Ascending aorta (tissue), 2 donors: ENCODE measurements at regions not wholly inside any gene's neighbourhood (a gene's known extent, or its start where the extent isn't known, plus 50 kb on each side); places are given as distances from the start of the nearest gene placed in this dataset.

ENCODE experiments used
- DNase-seq, 2 donors: peaks; one replicate each; pipeline ENCODE4 v3.0.0-alpha.2; 2019; ENCODE audit warnings: low spot score in 2 of 2
- H3K27ac ChIP-seq, 2 donors: fragments of 200-600 bp; sonication (generic); one replicate each; pipeline ENCODE4 v1.5.1; 2016 to 2017; ENCODE audit warnings: mild to moderate bottlenecking in 1 of 2
- H3K27me3 ChIP-seq: fragments of 200-600 bp; sonication (generic); one replicate; pipeline ENCODE4 v1.5.1; 2017
- H3K36me3 ChIP-seq, 2 donors: fragments of 200-600 bp; sonication (generic); one replicate each; pipeline ENCODE4 v1.5.1; 2016
- H3K4me1 ChIP-seq, 2 donors: fragments of 200-600 bp; sonication (generic); one replicate each; pipeline ENCODE4 v1.5.1; 2016 to 2017; ENCODE audit warnings: mild to moderate bottlenecking in 1 of 2
- H3K4me3 ChIP-seq, 2 donors: fragments of 200-600 bp; sonication (generic); one replicate each; pipeline ENCODE4 v1.5.1; 2016 to 2017; ENCODE audit warnings: mild to moderate bottlenecking in 1 of 2
- H3K9me3 ChIP-seq, 2 donors: fragments of 200-600 bp; sonication (generic); one replicate each; pipeline ENCODE4 v1.5.1; 2016
- intact Hi-C: fragments of 100-400 bp; cut with DNase I; formaldehyde crosslinking; loops from one replicate; pipeline ENCODE4 v1.15.1; 2023
- TF ChIP-seq, protein P1 (sequence below), 3 experiments: fragments of 200-600 bp in 2 of 3; fragments of 450-650 bp in 1 of 3; sonication (generic) in 2 of 3; IDR thresholded peaks; one replicate each; pipeline ENCODE4 v1.5.1; 2016 to 2019; ENCODE audit warnings: antibody characterized with exemption in 3 of 3, mild to moderate bottlenecking in 1 of 3, moderate library complexity in 1 of 3

GRCh38 chr1:83512373-83513193, 486.3 kb downstream of the TTLL7 start:
- Histone ChIP-seq H3K36me3 (no peaks in the 10 kb centered on the region), H3K4me3 (no peak overlapping the region), H3K9me3 (no peaks in the 10 kb centered on the region), H3K4me1 (peaks cover 0 to 13% of the 10 kb centered on the region in 2 donors), H3K27me3 (no peaks in the 10 kb centered on the region), H3K27ac (no peak overlapping the region)
- intact Hi-C loops = no loop called here
- DNase-seq = no peak
- TF ChIP-seq, protein P1, sequence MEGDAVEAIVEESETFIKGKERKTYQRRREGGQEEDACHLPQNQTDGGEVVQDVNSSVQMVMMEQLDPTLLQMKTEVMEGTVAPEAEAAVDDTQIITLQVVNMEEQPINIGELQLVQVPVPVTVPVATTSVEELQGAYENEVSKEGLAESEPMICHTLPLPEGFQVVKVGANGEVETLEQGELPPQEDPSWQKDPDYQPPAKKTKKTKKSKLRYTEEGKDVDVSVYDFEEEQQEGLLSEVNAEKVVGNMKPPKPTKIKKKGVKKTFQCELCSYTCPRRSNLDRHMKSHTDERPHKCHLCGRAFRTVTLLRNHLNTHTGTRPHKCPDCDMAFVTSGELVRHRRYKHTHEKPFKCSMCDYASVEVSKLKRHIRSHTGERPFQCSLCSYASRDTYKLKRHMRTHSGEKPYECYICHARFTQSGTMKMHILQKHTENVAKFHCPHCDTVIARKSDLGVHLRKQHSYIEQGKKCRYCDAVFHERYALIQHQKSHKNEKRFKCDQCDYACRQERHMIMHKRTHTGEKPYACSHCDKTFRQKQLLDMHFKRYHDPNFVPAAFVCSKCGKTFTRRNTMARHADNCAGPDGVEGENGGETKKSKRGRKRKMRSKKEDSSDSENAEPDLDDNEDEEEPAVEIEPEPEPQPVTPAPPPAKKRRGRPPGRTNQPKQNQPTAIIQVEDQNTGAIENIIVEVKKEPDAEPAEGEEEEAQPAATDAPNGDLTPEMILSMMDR (IDR thresholded peaks at IDR 0.05) = no peak

- no peak for DNase-seq
- TF ChIP-seq, protein P1 (IDR thresholded peaks at IDR 0.05) = no peak
- no peak overlapping the region for H3K4me3 ChIP-seq
- H3K4me1 ChIP-seq = peaks cover 0 to 13% of the 10 kb centered on the region in 2 donors
- H3K36me3 ChIP-seq = no peaks in the 10 kb centered on the region
- no peaks in the 10 kb centered on the region for H3K27me3 ChIP-seq
- no peaks in the 10 kb centered on the region for H3K9me3 ChIP-seq
- no peak overlapping the region for H3K27ac ChIP-seq
- intact Hi-C loops = no loop called here
These were observed 487.7 kb downstream of the TTLL7 start for GRCh38 chr1:83511146-83511726.

- Histone ChIP-seq H3K4me1 (peaks cover 0 to 13% of the 10 kb centered on the region in 2 donors), H3K9me3 (no peaks in the 10 kb centered on the region), H3K36me3 (no peaks in the 10 kb centered on the region), H3K27ac (peak overlapping the region; percentile 58 to 64), H3K4me3 (peak overlapping the region in 1 of 2 donors; percentile 1), H3K27me3 (no peaks in the 10 kb centered on the region)
- intact Hi-C loops = no loop called here
- TF ChIP-seq, protein P1 (IDR thresholded peaks at IDR 0.05) = no peak
- DNase-seq = no peak
These were observed 489.6 kb downstream of the TTLL7 start for GRCh38 chr1:83509301-83509781.

DNA sequence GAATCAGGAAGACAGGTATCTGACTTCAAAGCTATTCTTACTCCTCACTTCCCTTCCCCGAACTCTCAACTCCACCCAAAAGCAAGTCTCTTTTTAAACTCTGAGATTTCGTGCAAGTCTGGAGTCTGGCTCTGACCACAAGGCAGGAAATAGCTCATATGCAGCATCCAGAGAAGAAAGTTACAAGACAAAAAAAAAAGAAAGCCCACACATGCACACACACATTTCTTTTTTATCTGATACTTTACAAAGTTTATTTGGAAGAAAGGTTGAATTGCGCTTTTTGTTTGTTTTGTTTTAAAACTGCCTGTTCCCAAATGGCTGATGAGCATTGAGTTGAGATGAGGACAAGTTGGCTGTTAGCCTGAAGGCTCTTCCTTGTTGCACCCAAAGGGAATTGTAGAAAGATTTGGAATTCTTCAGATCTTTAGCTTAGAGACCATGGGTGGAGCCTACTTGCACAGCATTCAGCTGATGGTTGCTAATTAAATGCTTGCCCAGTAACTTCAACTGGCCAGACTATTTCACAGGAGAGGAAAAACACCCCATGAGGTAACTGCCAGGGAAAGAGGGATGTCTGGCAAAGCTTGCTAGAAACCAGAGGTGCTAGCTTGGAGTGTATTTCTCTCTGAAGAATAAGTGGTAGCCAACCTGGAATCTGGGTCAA, 490.3 kb downstream of the TTLL7 start:
- no peak for DNase-seq
- H3K27ac ChIP-seq = peak overlapping the region; percentile 58 to 64
- H3K36me3 ChIP-seq = no peaks in the 10 kb centered on the region
- no peaks in the 10 kb centered on the region for H3K27me3 ChIP-seq
- H3K9me3 ChIP-seq = no peaks in the 10 kb centered on the region
- H3K4me1 ChIP-seq = peaks cover 0 to 13% of the 10 kb centered on the region in 2 donors
- peak overlapping the region in 1 of 2 donors; percentile 1 for H3K4me3 ChIP-seq
- intact Hi-C loops = no loop called here
- TF ChIP-seq, protein P1 (IDR thresholded peaks at IDR 0.05) = no peak

DNA sequence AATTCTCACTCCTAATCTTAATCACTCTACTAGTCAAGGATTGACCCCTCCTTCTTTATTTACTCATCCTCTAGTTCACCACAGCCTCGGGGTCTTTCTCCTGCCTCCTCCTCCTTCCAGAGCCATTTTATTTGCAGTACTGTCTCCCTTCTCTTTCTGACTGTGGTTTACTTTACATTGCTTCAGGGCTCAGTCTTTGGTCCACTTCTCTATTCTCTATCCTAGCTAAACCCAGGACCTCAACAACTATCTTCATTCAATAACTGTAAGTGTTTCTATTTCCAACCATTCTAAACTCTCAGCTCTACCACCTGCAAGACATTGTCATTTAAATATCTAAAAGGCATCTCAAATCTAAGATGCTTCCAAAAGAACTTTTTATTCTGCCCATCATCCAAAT, 493.8 kb downstream of the TTLL7 start:
- H3K9me3 ChIP-seq = no peaks in the 10 kb centered on the region
- TF ChIP-seq, protein P1 (IDR thresholded peaks at IDR 0.05) = no peak
- no peak overlapping the region for H3K27ac ChIP-seq
- no peak overlapping the region for H3K4me3 ChIP-seq
- intact Hi-C loops = no loop called here
- DNase-seq = no peak
- H3K36me3 ChIP-seq = no peaks in the 10 kb centered on the region
- H3K27me3 ChIP-seq = no peaks in the 10 kb centered on the region
- peaks cover 0 to 15% of the 10 kb centered on the region in 2 donors for H3K4me1 ChIP-seq
